WTC11 (cell line): ENCODE measurements at regions not wholly inside any gene's neighbourhood (a gene's known extent, or its start where the extent isn't known, plus 50 kb on each side); places are given as distances from the start of the nearest gene placed in this dataset.
A peak's percentile ranks its signal among the peaks of the same experiment; 100 is the strongest.

Experiments used
- ATAC-seq: fragments of 200-7000 bp; cut with Tn5 transposase; 2 replicates; pipeline ENCODE4 v1.10.0; 2021; ENCODE audit warnings: mild to moderate bottlenecking, moderate library complexity
- CTCF ChIA-PET: fragments of 300-600 bp; sonication (Branson Sonifier 250); formaldehyde crosslinking; loops from one replicate; lab custom pipeline; 2021; ENCODE audit warnings: antibody characterized with exemption; lab: Charles Lee
- POLR2A ChIA-PET: fragments of 350-600 bp; sonication (Branson Sonifier 250); formaldehyde crosslinking; loops from one replicate; lab custom pipeline; 2021; ENCODE audit warnings: antibody characterized with exemption; lab: Charles Lee
- DNase-seq: peaks from one replicate; pipeline ENCODE4 v3.0.0; 2021; ENCODE audit warnings: low spot score
- H3K27ac Mint-ChIP-seq: 2 replicates; pipeline ENCODE4 v1.8.0; 2021; ENCODE audit warnings: mixed read lengths
- H3K27me3 Mint-ChIP-seq: 2 replicates; pipeline ENCODE4 v1.8.0; 2021; ENCODE audit warnings: low read depth, mild to moderate bottlenecking, moderate library complexity, mixed read lengths
- H3K36me3 Mint-ChIP-seq: 2 replicates; pipeline ENCODE4 v1.8.0; 2021; ENCODE audit warnings: mixed read lengths
- H3K4me1 Mint-ChIP-seq: 2 replicates; pipeline ENCODE4 v1.8.0; 2022; ENCODE audit warnings: mixed read lengths
- H3K4me3 Mint-ChIP-seq: 2 replicates; pipeline ENCODE4 v1.8.0; 2021; ENCODE audit warnings: mild to moderate bottlenecking, moderate library complexity, mixed read lengths
- H3K9me3 Mint-ChIP-seq: 2 replicates; pipeline ENCODE4 v1.8.0; 2021; ENCODE audit warnings: mixed read lengths
- ATF1 ChIP-seq: sonication (generic); formaldehyde crosslinking; IDR thresholded peaks from 2 replicates; pipeline ENCODE4 v1.8.1; 2023; ENCODE audit warnings: mild to moderate bottlenecking, moderate library complexity, missing genetic modification reagents
- CBFB ChIP-seq: sonication (generic); formaldehyde crosslinking; IDR thresholded peaks from 2 replicates; pipeline ENCODE4 v1.8.1; 2022; ENCODE audit warnings: mild to moderate bottlenecking, low read depth, missing genetic modification reagents
- CDX4 ChIP-seq: fragments of 250-450 bp; sonication (Bioruptor Pico); IDR thresholded peaks from 2 replicates; pipeline ENCODE4 v1.9.0; 2021; ENCODE audit warnings: moderate library complexity, mild to moderate bottlenecking, inconsistent platforms, borderline replicate concordance
- CREB1 ChIP-seq: sonication (generic); formaldehyde crosslinking; IDR thresholded peaks from 2 replicates; pipeline ENCODE4 v1.8.0; 2023; ENCODE audit warnings: mild to moderate bottlenecking, missing genetic modification reagents
- CREM ChIP-seq: sonication (generic); formaldehyde crosslinking; IDR thresholded peaks from 2 replicates; pipeline ENCODE4 v1.8.1; 2022; ENCODE audit warnings: mild to moderate bottlenecking, missing genetic modification reagents, moderate library complexity
- E2F1 ChIP-seq: sonication (generic); formaldehyde crosslinking; IDR thresholded peaks from 2 replicates; pipeline ENCODE4 v1.8.0; 2022; ENCODE audit warnings: mild to moderate bottlenecking, missing genetic modification reagents
- FOXJ3 ChIP-seq: sonication (generic); formaldehyde crosslinking; IDR thresholded peaks from 2 replicates; pipeline ENCODE4 v1.9.0; 2021; ENCODE audit warnings: missing genetic modification reagents, mild to moderate bottlenecking, borderline replicate concordance
- GRHL2 ChIP-seq: fragments of 250-450 bp; sonication (Bioruptor Pico); IDR thresholded peaks from 2 replicates; pipeline ENCODE4 v1.8.0; 2022; ENCODE audit warnings: mild to moderate bottlenecking, moderate library complexity; ENCODE audit not compliant: insufficient replicate concordance, severe bottlenecking
- GTF2I ChIP-seq: fragments of 250-450 bp; sonication (Bioruptor Pico); conservative IDR thresholded peaks from 2 replicates; pipeline ENCODE4 v1.4.0; 2021; ENCODE audit warnings: mild to moderate bottlenecking
- IRF2 ChIP-seq: sonication (generic); formaldehyde crosslinking; IDR thresholded peaks from 2 replicates; pipeline ENCODE4 v1.8.0; 2022; ENCODE audit warnings: low read depth, missing genetic modification reagents, borderline replicate concordance
- KAT7 ChIP-seq: sonication (generic); formaldehyde crosslinking; IDR thresholded peaks from 2 replicates; pipeline ENCODE4 v1.8.1; 2023; ENCODE audit warnings: missing genetic modification reagents, mild to moderate bottlenecking, borderline replicate concordance
- NR1H2 ChIP-seq: sonication (generic); formaldehyde crosslinking; IDR thresholded peaks from 2 replicates; pipeline ENCODE4 v1.9.0; 2021; ENCODE audit warnings: mild to moderate bottlenecking, moderate library complexity, missing genetic modification reagents
- NR2C2 ChIP-seq: sonication (generic); formaldehyde crosslinking; IDR thresholded peaks from 2 replicates; pipeline ENCODE4 v1.8.0; 2022; ENCODE audit warnings: mild to moderate bottlenecking, missing genetic modification reagents
- OVOL2 ChIP-seq: fragments of 250-450 bp; sonication (Bioruptor Pico); IDR thresholded peaks from 2 replicates; pipeline ENCODE4 v1.9.0; 2021; ENCODE audit warnings: mild to moderate bottlenecking, borderline replicate concordance
- SOX15 ChIP-seq: fragments of 250-450 bp; sonication (Bioruptor Pico); IDR thresholded peaks from 2 replicates; pipeline ENCODE4 v1.9.0; 2021; ENCODE audit warnings: mild to moderate bottlenecking
- TP53 ChIP-seq: sonication (generic); formaldehyde crosslinking; IDR thresholded peaks from 2 replicates; pipeline ENCODE4 v1.8.1; 2023; ENCODE audit warnings: mild to moderate bottlenecking, missing genetic modification reagents
- USF1 ChIP-seq: sonication (generic); formaldehyde crosslinking; IDR thresholded peaks from 2 replicates; pipeline ENCODE4 v1.8.0; 2022; ENCODE audit warnings: mild to moderate bottlenecking, missing genetic modification reagents
- USF2 ChIP-seq: sonication (generic); formaldehyde crosslinking; IDR thresholded peaks from 2 replicates; pipeline ENCODE4 v1.8.1; 2023; ENCODE audit warnings: mild to moderate bottlenecking, missing genetic modification reagents, moderate library complexity
- ZMAT4 ChIP-seq: fragments of 250-450 bp; sonication (Bioruptor Pico); IDR thresholded peaks from 2 replicates; pipeline ENCODE4 v1.9.0; 2021; ENCODE audit warnings: mild to moderate bottlenecking
- TF ChIP-seq, protein P1 (sequence below): sonication (generic); formaldehyde crosslinking; IDR thresholded peaks from 2 replicates; pipeline ENCODE4 v1.8.0; 2022; ENCODE audit warnings: mild to moderate bottlenecking, missing genetic modification reagents
- TF ChIP-seq, protein P2 (sequence below): sonication (generic); formaldehyde crosslinking; IDR thresholded peaks from 2 replicates; pipeline ENCODE4 v1.8.1; 2022; ENCODE audit warnings: low read depth, mild to moderate bottlenecking, moderate library complexity, missing genetic modification reagents, borderline replicate concordance
- TF ChIP-seq, protein P3 (sequence below): sonication (generic); formaldehyde crosslinking; IDR thresholded peaks from 2 replicates; pipeline ENCODE4 v1.8.1; 2023; ENCODE audit warnings: mild to moderate bottlenecking, missing genetic modification reagents

GRCh38 chr11:98621767-98622166, 399.0 kb upstream of the CNTN5 start:
- ChIA-PET POLR2A (no interaction called here), CTCF (no interaction called here)
- peaks cover 74% of the 10 kb centered on the region for H3K9me3 Mint-ChIP-seq
- no peak overlapping the region for H3K4me3 Mint-ChIP-seq
- H3K36me3 Mint-ChIP-seq: peaks cover 52% of the 10 kb centered on the region
- peaks cover 7% of the 10 kb centered on the region; the same call in 1 of the 2 replicates for H3K4me1 Mint-ChIP-seq
- ATAC-seq (no peak), DNase-seq (no peak)
- TF ChIP-seq ZMAT4 (CRISPR knock-in tag) (no peak), USF1 (CRISPR knock-in tag) (no peak), IRF2 (CRISPR knock-in tag) (no peak), CBFB (CRISPR knock-in tag) (no peak), FOXJ3 (CRISPR knock-in tag) (no peak), E2F1 (CRISPR knock-in tag) (no peak), NR1H2 (no peak), GTF2I (CRISPR knock-in tag) (no peak), NR2C2 (CRISPR knock-in tag) (no peak), TP53 (CRISPR knock-in tag) (no peak)
- TF ChIP-seq, protein P1, sequence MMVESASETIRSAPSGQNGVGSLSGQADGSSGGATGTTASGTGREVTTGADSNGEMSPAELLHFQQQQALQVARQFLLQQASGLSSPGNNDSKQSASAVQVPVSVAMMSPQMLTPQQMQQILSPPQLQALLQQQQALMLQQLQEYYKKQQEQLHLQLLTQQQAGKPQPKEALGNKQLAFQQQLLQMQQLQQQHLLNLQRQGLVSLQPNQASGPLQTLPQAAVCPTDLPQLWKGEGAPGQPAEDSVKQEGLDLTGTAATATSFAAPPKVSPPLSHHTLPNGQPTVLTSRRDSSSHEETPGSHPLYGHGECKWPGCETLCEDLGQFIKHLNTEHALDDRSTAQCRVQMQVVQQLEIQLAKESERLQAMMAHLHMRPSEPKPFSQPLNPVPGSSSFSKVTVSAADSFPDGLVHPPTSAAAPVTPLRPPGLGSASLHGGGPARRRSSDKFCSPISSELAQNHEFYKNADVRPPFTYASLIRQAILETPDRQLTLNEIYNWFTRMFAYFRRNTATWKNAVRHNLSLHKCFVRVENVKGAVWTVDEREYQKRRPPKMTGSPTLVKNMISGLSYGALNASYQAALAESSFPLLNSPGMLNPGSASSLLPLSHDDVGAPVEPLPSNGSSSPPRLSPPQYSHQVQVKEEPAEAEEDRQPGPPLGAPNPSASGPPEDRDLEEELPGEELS (CRISPR knock-in tag): no peak
- TF ChIP-seq, protein P2, sequence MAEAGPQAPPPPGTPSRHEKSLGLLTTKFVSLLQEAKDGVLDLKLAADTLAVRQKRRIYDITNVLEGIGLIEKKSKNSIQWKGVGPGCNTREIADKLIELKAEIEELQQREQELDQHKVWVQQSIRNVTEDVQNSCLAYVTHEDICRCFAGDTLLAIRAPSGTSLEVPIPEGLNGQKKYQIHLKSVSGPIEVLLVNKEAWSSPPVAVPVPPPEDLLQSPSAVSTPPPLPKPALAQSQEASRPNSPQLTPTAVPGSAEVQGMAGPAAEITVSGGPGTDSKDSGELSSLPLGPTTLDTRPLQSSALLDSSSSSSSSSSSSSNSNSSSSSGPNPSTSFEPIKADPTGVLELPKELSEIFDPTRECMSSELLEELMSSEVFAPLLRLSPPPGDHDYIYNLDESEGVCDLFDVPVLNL (CRISPR knock-in tag): no peak
- H3K27me3 Mint-ChIP-seq: peaks cover 9% of the 10 kb centered on the region
- no peak overlapping the region for H3K27ac Mint-ChIP-seq

DNA sequence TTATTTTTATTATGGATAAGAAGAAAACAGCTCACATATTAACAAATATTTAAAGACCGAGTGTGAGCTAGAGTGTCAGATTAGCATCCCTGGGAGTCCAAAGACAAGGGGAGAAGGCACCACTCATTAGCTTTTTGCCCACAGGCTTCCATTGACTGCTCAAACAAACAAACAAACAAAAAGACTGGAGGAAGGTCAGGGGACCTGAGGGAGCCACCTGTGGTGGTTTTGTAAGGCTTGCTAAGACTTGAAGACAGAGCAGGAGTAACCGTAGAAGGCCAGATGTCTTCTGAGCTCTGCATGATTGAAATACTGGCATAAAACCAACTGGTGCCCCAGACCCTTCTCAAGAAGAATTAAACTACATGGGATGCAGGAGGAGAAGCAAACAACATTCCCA, 395.2 kb upstream of the CNTN5 start:
- H3K4me1 Mint-ChIP-seq: peaks cover 9% of the 10 kb centered on the region
- peaks cover 43% of the 10 kb centered on the region for H3K9me3 Mint-ChIP-seq
- CTCF ChIA-PET: no interaction called here
- DNase-seq (no peak), ATAC-seq (peak; percentile 63)
- no peak overlapping the region for H3K27ac Mint-ChIP-seq
- POLR2A ChIA-PET: no interaction called here
- H3K36me3 Mint-ChIP-seq: peaks cover 15% of the 10 kb centered on the region
- no peak overlapping the region for H3K4me3 Mint-ChIP-seq
- H3K27me3 Mint-ChIP-seq: peaks cover 3% of the 10 kb centered on the region; the same call in 1 of the 2 replicates
- TF ChIP-seq, protein P3, sequence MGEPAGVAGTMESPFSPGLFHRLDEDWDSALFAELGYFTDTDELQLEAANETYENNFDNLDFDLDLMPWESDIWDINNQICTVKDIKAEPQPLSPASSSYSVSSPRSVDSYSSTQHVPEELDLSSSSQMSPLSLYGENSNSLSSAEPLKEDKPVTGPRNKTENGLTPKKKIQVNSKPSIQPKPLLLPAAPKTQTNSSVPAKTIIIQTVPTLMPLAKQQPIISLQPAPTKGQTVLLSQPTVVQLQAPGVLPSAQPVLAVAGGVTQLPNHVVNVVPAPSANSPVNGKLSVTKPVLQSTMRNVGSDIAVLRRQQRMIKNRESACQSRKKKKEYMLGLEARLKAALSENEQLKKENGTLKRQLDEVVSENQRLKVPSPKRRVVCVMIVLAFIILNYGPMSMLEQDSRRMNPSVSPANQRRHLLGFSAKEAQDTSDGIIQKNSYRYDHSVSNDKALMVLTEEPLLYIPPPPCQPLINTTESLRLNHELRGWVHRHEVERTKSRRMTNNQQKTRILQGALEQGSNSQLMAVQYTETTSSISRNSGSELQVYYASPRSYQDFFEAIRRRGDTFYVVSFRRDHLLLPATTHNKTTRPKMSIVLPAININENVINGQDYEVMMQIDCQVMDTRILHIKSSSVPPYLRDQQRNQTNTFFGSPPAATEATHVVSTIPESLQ (CRISPR knock-in tag): no peak
- TF ChIP-seq ATF1 (CRISPR knock-in tag): no peak
- no peak for TF ChIP-seq CREB1 (CRISPR knock-in tag)
- TF ChIP-seq, protein P2 (CRISPR knock-in tag): no peak
- TF ChIP-seq OVOL2 (CRISPR knock-in tag): no peak
- no peak for TF ChIP-seq CDX4 (CRISPR knock-in tag)
- TF ChIP-seq SOX15 (CRISPR knock-in tag): no peak
- TF ChIP-seq USF2 (CRISPR knock-in tag): no peak
- no peak for TF ChIP-seq KAT7 (CRISPR knock-in tag)
- TF ChIP-seq CREM (CRISPR knock-in tag): no peak
- TF ChIP-seq GRHL2 (CRISPR knock-in tag): no peak
